ENCODE measurements at regions not wholly inside any gene's neighbourhood (a gene's known extent, or its start where the extent isn't known, plus 50 kb on each side); places are given as distances from the start of the nearest gene placed in this dataset.
"Not testable (repeated sequence)": the region's sequence is repeated elsewhere in the genome, so short reads cannot be mapped to it uniquely, and the experiment has no call there.

DNA sequence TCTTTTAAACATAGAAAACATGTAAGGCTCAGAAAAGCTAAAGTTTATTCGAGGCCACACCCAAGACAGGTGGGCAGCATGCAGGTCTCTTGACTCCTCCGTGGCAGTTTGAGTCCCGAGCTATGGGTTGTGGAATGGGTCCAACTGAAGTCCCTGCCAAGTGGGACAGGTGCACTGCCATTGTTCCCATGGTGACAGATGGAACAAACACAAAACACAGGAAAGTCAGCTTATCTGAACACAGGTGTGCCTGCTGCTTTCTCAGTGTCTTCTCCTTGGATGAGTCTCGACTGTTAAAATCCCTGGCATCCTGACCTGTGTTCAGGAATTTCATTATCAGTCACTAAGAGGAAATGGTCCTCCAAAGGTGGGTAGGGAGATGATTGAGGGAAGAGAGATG is 99.0 kb upstream of the RAB4A start:
- Histone ChIP-seq H3K9ac (ENCODE audit: low read length) (no peak overlapping the region), H3K4me3 (ENCODE audit: low read length) (no peak overlapping the region), H3K4me2 (ENCODE audit: low read depth, low read length) (no peak overlapping the region), H3K9me2 (replicated peaks; ENCODE audit: insufficient read depth, low read length) (no peaks in the 10 kb centered on the region), H3K27ac (ENCODE audit: low read length) (no peak overlapping the region), H3K36me3 (replicated peaks; ENCODE audit: insufficient read depth, low read length) (no peaks in the 10 kb centered on the region), H3K27me3 (replicated peaks; ENCODE audit: insufficient read depth, low read length) (no peaks in the 10 kb centered on the region), H3K79me2 (ENCODE audit: low read length) (no peaks in the 10 kb centered on the region), H3K4me1 (ENCODE audit: low read length) (no peaks in the 10 kb centered on the region), H2AFZ (ENCODE audit: low read length) (no peak overlapping the region), H3K9me3 (replicated peaks; ENCODE audit: insufficient read depth, low read length) (no peaks in the 10 kb centered on the region), H4K20me1 (ENCODE audit: insufficient read depth, low read length) (no peaks in the 10 kb centered on the region), H3F3A (ENCODE audit: insufficient read depth, low read length) (no peaks in the 10 kb centered on the region)
- DNase-seq, result no peak
- TF ChIP-seq EZH2 (optimal IDR thresholded peaks at IDR 0.05; ENCODE audit: low read depth, low read length) (no peak), EZH2phosphoT487 (IDR thresholded peaks at IDR 0.05; ENCODE audit: low read length) (no peak)
- TF ChIP-seq, protein P1, sequence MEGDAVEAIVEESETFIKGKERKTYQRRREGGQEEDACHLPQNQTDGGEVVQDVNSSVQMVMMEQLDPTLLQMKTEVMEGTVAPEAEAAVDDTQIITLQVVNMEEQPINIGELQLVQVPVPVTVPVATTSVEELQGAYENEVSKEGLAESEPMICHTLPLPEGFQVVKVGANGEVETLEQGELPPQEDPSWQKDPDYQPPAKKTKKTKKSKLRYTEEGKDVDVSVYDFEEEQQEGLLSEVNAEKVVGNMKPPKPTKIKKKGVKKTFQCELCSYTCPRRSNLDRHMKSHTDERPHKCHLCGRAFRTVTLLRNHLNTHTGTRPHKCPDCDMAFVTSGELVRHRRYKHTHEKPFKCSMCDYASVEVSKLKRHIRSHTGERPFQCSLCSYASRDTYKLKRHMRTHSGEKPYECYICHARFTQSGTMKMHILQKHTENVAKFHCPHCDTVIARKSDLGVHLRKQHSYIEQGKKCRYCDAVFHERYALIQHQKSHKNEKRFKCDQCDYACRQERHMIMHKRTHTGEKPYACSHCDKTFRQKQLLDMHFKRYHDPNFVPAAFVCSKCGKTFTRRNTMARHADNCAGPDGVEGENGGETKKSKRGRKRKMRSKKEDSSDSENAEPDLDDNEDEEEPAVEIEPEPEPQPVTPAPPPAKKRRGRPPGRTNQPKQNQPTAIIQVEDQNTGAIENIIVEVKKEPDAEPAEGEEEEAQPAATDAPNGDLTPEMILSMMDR (IDR thresholded peaks at IDR 0.05; ENCODE audit: low read length), result no peak

DNA sequence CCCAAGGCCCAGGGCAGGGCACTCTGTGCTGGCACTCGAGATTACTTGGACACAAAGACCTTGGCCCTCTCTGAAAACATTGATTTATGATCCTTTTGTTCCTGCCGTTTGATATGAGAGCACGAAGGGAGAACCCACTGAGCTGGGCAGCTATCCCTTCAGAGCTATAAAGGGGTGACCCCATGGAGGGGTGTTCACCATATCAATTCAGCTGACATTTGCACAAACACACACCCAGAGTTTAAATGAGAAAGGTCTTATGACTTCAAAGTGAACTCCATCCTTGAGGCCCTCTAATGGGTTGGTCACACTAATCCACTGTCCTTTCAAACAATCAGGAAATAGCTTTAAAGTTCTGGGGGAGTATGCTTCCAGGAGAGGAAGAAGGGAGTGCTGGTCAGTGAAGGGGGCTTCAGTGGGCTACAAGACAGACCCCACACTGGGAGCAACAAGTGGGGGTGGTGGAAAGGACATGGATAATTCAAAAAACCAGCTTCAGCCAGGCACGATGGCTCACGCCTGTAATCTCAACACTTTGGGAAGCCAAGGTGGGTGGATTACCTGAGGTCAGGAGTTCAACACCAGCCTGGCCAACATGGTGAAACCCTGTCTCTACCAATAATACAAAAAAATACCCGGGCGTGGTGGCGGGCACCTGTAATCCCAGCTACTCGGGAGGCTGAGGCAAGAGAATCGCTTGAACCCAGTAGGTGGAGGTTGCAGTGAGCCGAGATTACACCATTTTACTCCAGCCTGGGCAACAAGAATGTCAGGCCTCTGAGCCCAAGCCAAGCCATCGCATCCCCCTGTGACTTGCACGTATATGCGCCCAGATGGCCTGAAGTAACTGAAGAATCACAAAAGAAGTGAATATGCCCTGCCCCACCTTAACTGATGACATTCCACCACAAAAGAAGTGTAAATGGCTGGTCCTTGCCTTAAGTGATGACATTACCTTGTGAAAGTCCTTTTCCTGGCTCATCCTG is 97.1 kb upstream of the RAB4A start:
- not testable (repeated sequence) for H3K36me3 ChIP-seq (replicated peaks; ENCODE audit: insufficient read depth, low read length); H4K20me1 ChIP-seq (ENCODE audit: insufficient read depth, low read length); H2AFZ ChIP-seq (ENCODE audit: low read length); H3K27ac ChIP-seq (ENCODE audit: low read length); H3K27me3 ChIP-seq (replicated peaks; ENCODE audit: insufficient read depth, low read length); H3K4me2 ChIP-seq (ENCODE audit: low read depth, low read length); H3F3A ChIP-seq (ENCODE audit: insufficient read depth, low read length); DNase-seq; H3K4me3 ChIP-seq (ENCODE audit: low read length); H3K9ac ChIP-seq (ENCODE audit: low read length); H3K9me3 ChIP-seq (replicated peaks; ENCODE audit: insufficient read depth, low read length); H3K9me2 ChIP-seq (replicated peaks; ENCODE audit: insufficient read depth, low read length); H3K4me1 ChIP-seq (ENCODE audit: low read length); H3K79me2 ChIP-seq (ENCODE audit: low read length)

DNA sequence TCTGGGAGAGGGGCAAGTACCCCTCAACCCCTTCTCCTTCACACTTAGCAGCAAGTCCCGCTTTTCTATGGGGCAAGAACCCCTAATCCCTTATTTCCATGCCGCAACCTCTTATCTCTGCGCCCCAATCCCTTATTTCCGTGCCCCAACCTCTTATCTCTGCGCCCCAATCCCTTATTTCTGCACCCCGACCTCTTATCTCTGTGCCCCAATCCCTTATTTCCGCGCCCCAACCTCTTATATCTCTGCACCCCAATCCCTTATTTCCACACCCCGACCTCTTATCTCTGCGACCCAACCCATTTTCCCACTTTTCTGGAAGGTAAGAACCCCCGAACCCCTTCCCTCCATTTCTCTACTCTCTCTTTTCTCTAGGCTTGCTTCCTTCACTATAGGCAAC is 95.6 kb upstream of the RAB4A start:
- H3K4me2 ChIP-seq (ENCODE audit: low read depth, low read length); H3K79me2 ChIP-seq (ENCODE audit: low read length); DNase-seq; H3K4me1 ChIP-seq (ENCODE audit: low read length); H3K27ac ChIP-seq (ENCODE audit: low read length); H3K27me3 ChIP-seq (replicated peaks; ENCODE audit: insufficient read depth, low read length); H2AFZ ChIP-seq (ENCODE audit: low read length); H3K36me3 ChIP-seq (replicated peaks; ENCODE audit: insufficient read depth, low read length); H3K4me3 ChIP-seq (ENCODE audit: low read length); H3K9me2 ChIP-seq (replicated peaks; ENCODE audit: insufficient read depth, low read length); H3K9me3 ChIP-seq (replicated peaks; ENCODE audit: insufficient read depth, low read length); H4K20me1 ChIP-seq (ENCODE audit: insufficient read depth, low read length); H3F3A ChIP-seq (ENCODE audit: insufficient read depth, low read length); H3K9ac ChIP-seq (ENCODE audit: low read length): not testable (repeated sequence)

DNA sequence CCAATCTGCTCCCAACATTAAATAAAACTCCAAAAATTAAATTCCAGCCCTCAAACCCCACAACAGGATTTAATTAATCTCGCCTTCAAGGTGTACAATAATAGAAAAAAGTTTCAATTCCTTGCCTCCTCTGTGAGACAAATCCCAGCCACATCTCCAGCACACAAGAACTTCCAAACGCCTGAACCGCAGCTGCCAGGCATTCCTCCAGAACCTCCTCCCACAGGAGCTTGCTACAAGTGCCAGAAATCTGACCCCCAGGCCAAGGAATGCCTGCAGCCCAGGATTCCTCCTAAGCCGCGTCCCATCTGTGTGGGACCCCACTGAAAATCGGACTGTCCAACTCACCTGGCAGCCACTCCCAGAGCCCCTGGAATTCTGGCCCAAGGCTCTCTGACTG is 94.5 kb upstream of the RAB4A start:
- H3K36me3 ChIP-seq (replicated peaks; ENCODE audit: insufficient read depth, low read length); H3K9ac ChIP-seq (ENCODE audit: low read length); H3K27ac ChIP-seq (ENCODE audit: low read length); H3K4me1 ChIP-seq (ENCODE audit: low read length); H3F3A ChIP-seq (ENCODE audit: insufficient read depth, low read length); H3K9me3 ChIP-seq (replicated peaks; ENCODE audit: insufficient read depth, low read length); H3K9me2 ChIP-seq (replicated peaks; ENCODE audit: insufficient read depth, low read length); H3K4me3 ChIP-seq (ENCODE audit: low read length); H3K27me3 ChIP-seq (replicated peaks; ENCODE audit: insufficient read depth, low read length); DNase-seq; H2AFZ ChIP-seq (ENCODE audit: low read length); H4K20me1 ChIP-seq (ENCODE audit: insufficient read depth, low read length); H3K79me2 ChIP-seq (ENCODE audit: low read length); H3K4me2 ChIP-seq (ENCODE audit: low read depth, low read length): not testable (repeated sequence)

DNA sequence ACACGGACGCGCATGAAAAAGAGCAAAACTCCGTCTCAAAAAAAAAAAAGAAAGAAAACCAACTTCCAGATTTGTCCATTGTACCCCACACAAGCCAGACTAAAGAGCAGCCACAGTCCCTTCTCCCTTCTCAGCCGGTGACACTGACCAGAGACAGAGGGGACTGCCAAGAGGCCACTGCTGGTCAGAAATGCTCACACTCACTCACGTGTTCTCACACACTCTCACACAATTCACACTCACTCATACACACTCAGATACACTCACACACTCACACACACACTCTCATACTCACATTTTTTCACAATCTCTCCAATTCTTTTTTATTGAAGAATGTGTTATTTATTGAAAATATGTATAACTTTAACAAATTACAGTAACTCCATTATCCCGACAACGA is 90.8 kb upstream of the RAB4A start:
- DNase-seq, result no peak
- TF ChIP-seq, protein P1 (IDR thresholded peaks at IDR 0.05; ENCODE audit: low read length), result no peak
- no peak for TF ChIP-seq EZH2 (optimal IDR thresholded peaks at IDR 0.05; ENCODE audit: low read depth, low read length)
- no peak for TF ChIP-seq EZH2phosphoT487 (IDR thresholded peaks at IDR 0.05; ENCODE audit: low read length)
- Histone ChIP-seq H4K20me1 (ENCODE audit: insufficient read depth, low read length) (no peaks in the 10 kb centered on the region), H3F3A (ENCODE audit: insufficient read depth, low read length) (no peaks in the 10 kb centered on the region), H3K36me3 (replicated peaks; ENCODE audit: insufficient read depth, low read length) (no peaks in the 10 kb centered on the region), H3K4me2 (ENCODE audit: low read depth, low read length) (no peak overlapping the region), H3K27ac (ENCODE audit: low read length) (no peak overlapping the region), H3K4me3 (ENCODE audit: low read length) (no peak overlapping the region), H3K9ac (ENCODE audit: low read length) (no peak overlapping the region), H3K9me3 (replicated peaks; ENCODE audit: insufficient read depth, low read length) (no peaks in the 10 kb centered on the region), H3K27me3 (replicated peaks; ENCODE audit: insufficient read depth, low read length) (no peaks in the 10 kb centered on the region), H3K4me1 (ENCODE audit: low read length) (no peaks in the 10 kb centered on the region), H2AFZ (ENCODE audit: low read length) (no peak overlapping the region), H3K79me2 (ENCODE audit: low read length) (no peaks in the 10 kb centered on the region), H3K9me2 (replicated peaks; ENCODE audit: insufficient read depth, low read length) (no peaks in the 10 kb centered on the region)
